ENCODE measurements at regions not wholly inside any gene's neighbourhood (a gene's known extent, or its start where the extent isn't known, plus 50 kb on each side); places are given as distances from the start of the nearest gene placed in this dataset.
A peak's percentile ranks its signal among the peaks of the same experiment; 100 is the strongest.

DNA sequence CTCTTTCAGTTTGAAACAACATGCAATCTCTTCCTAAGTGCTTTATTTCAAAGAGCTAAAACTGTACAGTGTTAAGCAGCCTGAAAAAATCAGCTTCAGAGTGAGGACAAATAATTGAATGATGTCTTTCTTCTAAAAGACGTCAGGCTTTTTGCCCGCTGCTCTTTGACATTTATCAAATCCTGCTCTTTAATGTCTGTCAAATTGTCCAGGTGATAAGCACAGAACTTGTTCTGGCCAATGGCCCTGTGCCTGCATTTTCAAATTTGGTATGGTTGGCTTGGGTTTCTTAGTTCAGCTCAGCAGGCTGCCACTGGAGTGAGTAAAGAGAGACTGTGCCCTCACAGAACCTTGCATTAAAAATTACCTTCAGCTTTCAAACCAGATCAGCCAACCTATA, 712.9 kb upstream of the LCORL start:
- no peak for DNase-seq (ENCODE audit: low spot score in 2 of 2, unreplicated experiment in 2 of 2)
- Mint-ChIP-seq H3K27ac (peak overlapping the region; percentile 87), H3K27me3 (ENCODE audit: low read depth) (no peaks in the 10 kb centered on the region), H3K4me1 (peaks cover 13% of the 10 kb centered on the region), H3K9me3 (no peaks in the 10 kb centered on the region), H3K36me3 (no peaks in the 10 kb centered on the region), H3K4me3 (no peak overlapping the region)
- TF ChIP-seq, protein P1, sequence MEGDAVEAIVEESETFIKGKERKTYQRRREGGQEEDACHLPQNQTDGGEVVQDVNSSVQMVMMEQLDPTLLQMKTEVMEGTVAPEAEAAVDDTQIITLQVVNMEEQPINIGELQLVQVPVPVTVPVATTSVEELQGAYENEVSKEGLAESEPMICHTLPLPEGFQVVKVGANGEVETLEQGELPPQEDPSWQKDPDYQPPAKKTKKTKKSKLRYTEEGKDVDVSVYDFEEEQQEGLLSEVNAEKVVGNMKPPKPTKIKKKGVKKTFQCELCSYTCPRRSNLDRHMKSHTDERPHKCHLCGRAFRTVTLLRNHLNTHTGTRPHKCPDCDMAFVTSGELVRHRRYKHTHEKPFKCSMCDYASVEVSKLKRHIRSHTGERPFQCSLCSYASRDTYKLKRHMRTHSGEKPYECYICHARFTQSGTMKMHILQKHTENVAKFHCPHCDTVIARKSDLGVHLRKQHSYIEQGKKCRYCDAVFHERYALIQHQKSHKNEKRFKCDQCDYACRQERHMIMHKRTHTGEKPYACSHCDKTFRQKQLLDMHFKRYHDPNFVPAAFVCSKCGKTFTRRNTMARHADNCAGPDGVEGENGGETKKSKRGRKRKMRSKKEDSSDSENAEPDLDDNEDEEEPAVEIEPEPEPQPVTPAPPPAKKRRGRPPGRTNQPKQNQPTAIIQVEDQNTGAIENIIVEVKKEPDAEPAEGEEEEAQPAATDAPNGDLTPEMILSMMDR (IDR thresholded peaks at IDR 0.05; ENCODE audit: unreplicated experiment) = no peak

DNA sequence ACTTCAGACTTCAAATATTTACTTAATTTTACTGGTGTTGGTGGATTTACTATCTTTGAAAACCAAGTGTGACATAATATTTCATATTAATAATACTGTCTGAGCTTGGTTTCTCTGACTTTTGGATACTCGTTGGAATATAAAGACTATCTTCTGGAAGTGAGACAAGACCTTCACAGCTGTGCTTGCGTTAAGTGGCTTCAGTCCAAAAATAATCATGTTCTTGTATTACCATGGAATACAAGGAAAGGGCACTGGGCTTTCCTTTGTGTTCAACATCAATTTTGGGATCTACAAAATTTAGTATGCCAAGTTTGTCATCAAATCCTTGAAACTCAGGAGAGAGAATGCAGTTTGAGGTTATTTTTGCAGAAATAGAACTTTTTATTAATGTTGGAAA, 712.4 kb upstream of the LCORL start:
- TF ChIP-seq, protein P1 (IDR thresholded peaks at IDR 0.05; ENCODE audit: unreplicated experiment) = no peak
- Mint-ChIP-seq H3K27me3 (ENCODE audit: low read depth) (no peaks in the 10 kb centered on the region), H3K27ac (peak overlapping the region; percentile 47), H3K36me3 (no peaks in the 10 kb centered on the region), H3K4me3 (no peak overlapping the region), H3K4me1 (peaks cover 16% of the 10 kb centered on the region), H3K9me3 (no peaks in the 10 kb centered on the region)
- no peak for DNase-seq (ENCODE audit: low spot score in 2 of 2, unreplicated experiment in 2 of 2)

DNA sequence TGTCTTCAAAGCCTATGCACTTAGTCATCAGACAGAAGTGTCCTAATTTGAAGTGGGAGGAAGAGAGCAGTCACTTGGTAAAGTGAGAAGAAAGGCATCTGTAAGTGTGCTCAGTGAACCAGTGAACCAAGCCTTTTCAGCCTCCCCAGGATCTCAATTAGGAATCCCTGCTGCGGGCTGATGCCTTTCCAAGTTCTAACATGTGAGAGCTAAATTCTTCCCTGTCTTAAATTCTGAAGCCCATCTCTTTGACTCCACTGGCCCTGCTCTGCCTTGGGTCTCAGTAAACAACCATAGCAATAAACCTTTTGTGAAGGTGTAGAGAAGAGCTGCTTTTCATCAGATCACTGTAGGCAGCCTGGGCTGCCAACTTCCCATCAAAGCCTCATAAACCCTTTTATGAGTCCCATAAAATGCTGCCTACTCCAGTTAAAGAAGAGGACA, 701.2 kb upstream of the LCORL start:
- H3K36me3 Mint-ChIP-seq = no peaks in the 10 kb centered on the region
- H3K4me3 Mint-ChIP-seq = no peak overlapping the region
- H3K27ac Mint-ChIP-seq = no peak overlapping the region
- no peak for DNase-seq (ENCODE audit: low spot score in 2 of 2, unreplicated experiment in 2 of 2)
- H3K4me1 Mint-ChIP-seq = no peaks in the 10 kb centered on the region
- TF ChIP-seq, protein P1 (IDR thresholded peaks at IDR 0.05; ENCODE audit: unreplicated experiment) = no peak
- no peaks in the 10 kb centered on the region for H3K27me3 Mint-ChIP-seq (ENCODE audit: low read depth)
- H3K9me3 Mint-ChIP-seq = peaks cover 22% of the 10 kb centered on the region

DNA sequence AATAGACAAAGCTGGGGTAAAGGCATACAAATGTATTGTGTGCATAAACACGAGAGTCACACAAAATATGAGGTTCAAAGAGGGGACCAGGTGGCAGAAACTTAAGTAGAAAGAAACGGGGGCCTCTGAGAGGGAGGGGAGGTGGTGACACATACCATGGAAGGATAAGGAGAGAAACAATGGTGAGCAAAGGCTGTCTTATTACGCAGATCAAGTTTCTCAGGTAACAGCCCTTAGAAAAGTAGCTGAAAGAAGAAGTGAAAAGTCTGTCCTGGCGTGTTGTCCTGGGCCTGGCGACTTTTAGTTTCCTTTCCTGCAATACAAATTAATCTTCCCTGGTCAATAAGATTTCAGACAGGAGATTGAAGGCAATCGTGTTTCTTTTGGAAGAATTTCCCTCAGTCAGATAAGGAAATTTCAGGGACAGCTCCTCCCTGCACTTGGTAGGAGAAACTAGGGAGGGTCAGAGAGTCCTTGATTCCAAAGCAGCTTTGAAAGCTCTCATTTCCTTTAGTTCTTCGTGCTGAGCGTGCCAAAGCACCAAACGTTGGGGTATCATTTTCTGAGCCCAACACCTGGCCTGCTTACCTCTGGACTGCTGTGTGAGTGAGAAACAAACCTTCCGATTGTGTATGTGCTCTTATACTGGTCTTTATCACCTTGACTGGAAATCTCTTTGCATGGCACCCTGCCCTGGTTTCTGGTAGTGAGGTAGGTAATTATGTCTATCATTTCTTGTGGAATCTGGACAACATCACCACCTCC, 676.7 kb upstream of the LCORL start:
- no peaks in the 10 kb centered on the region for H3K27me3 Mint-ChIP-seq (ENCODE audit: low read depth)
- H3K4me3 Mint-ChIP-seq = no peak overlapping the region
- H3K36me3 Mint-ChIP-seq = peaks cover 4% of the 10 kb centered on the region
- TF ChIP-seq, protein P1 (IDR thresholded peaks at IDR 0.05; ENCODE audit: unreplicated experiment) = no peak
- peaks cover 13% of the 10 kb centered on the region for H3K9me3 Mint-ChIP-seq
- H3K4me1 Mint-ChIP-seq = peaks cover 5% of the 10 kb centered on the region
- DNase-seq (ENCODE audit: low spot score in 2 of 2, unreplicated experiment in 2 of 2) = no peak
- no peak overlapping the region for H3K27ac Mint-ChIP-seq

DNA sequence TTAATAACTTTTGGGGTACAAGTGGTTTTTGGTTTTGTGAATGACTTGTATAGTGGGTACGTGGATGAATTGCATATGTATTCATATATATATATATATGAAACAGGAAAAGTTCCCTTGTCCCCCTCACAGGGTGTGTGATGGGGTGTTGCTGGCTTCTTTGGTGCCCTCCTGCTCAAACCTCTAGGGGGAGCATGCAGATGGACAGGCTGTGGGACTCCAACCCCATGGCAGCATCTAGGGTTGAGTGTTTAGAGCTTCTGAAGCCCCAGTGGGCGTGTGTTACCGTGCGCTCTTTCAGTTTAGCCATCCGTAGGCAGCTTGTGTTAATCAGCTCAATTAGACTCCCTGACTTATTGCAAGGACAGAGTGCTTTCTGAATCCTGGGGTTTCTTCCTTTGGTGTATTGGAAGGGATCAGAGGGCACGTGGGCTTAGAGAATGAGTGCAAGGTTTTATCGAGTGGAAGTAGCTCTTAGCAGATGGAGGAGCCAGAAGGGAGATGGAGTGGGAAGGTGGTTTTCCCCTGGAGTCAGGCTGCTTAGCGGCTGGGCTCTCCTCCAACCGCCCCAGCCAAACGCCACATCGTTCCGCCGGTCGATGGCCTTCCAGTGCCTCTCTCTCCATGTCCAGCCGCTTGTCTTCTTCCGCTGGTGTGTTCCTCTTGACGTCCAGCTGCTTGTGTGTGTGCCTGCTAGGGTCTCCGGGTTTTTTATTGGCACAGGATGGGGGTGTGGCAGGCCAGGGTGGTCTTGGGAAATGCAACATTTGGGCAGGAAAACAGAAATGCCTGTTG, 674.4 kb upstream of the LCORL start:
- no peaks in the 10 kb centered on the region for H3K36me3 Mint-ChIP-seq
- H3K9me3 Mint-ChIP-seq = no peaks in the 10 kb centered on the region
- no peak for DNase-seq (ENCODE audit: low spot score in 2 of 2, unreplicated experiment in 2 of 2)
- H3K27ac Mint-ChIP-seq = no peak overlapping the region
- peaks cover 17% of the 10 kb centered on the region for H3K4me1 Mint-ChIP-seq
- TF ChIP-seq, protein P1 (IDR thresholded peaks at IDR 0.05; ENCODE audit: unreplicated experiment) = no peak
- H3K27me3 Mint-ChIP-seq (ENCODE audit: low read depth) = no peaks in the 10 kb centered on the region
- no peak overlapping the region for H3K4me3 Mint-ChIP-seq
